ENCODE measurements at regions not wholly inside any gene's neighbourhood (a gene's known extent, or its start where the extent isn't known, plus 50 kb on each side); places are given as distances from the start of the nearest gene placed in this dataset.
"Not testable (repeated sequence)": the region's sequence is repeated elsewhere in the genome, so short reads cannot be mapped to it uniquely, and the experiment has no call there.

DNA sequence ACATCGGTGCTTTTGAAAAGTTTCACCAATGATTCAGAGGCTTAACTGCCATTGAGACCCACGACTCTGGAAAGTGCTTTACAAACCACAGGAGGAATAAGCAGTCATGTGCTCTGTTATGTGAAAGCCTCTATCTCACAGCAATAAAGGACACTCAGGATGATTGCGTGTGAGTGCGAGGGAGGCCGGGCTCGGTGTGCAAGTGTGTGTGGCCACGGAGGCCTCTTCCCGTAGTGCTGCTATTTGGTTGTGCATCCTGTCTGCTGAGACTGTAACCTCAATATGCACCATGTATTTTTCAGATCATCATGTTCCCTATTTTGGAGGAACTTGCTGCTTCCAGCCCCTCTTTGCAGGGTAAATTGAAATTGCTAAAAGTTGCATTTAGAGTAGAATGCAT lies 71.5 kb downstream of the CDRT15L2 start:
- TF ChIP-seq, protein P1, sequence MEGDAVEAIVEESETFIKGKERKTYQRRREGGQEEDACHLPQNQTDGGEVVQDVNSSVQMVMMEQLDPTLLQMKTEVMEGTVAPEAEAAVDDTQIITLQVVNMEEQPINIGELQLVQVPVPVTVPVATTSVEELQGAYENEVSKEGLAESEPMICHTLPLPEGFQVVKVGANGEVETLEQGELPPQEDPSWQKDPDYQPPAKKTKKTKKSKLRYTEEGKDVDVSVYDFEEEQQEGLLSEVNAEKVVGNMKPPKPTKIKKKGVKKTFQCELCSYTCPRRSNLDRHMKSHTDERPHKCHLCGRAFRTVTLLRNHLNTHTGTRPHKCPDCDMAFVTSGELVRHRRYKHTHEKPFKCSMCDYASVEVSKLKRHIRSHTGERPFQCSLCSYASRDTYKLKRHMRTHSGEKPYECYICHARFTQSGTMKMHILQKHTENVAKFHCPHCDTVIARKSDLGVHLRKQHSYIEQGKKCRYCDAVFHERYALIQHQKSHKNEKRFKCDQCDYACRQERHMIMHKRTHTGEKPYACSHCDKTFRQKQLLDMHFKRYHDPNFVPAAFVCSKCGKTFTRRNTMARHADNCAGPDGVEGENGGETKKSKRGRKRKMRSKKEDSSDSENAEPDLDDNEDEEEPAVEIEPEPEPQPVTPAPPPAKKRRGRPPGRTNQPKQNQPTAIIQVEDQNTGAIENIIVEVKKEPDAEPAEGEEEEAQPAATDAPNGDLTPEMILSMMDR (IDR thresholded peaks at IDR 0.05), result not testable (repeated sequence)
- TF ChIP-seq CBX2 (IDR thresholded peaks at IDR 0.05; ENCODE audit: borderline replicate concordance, low read depth); MAFK (IDR thresholded peaks at IDR 0.05; ENCODE audit: partially characterized antibody): not testable (repeated sequence)

Data from A549 (cell line).